ENCODE measurements at regions not wholly inside any gene's neighbourhood (a gene's known extent, or its start where the extent isn't known, plus 50 kb on each side); places are given as distances from the start of the nearest gene placed in this dataset.
"Not testable (repeated sequence)": the region's sequence is repeated elsewhere in the genome, so short reads cannot be mapped to it uniquely, and the experiment has no call there.

GRCh38 chr2:5594249-5594695 is 97.9 kb upstream of the SOX11 start:
- Histone ChIP-seq H3K9ac (ENCODE audit: low read depth, low read length) (no peak overlapping the region), H3K9me3 (ENCODE audit: control insufficient read depth, insufficient read depth, low read length) (no peaks in the 10 kb centered on the region), H3K36me3 (ENCODE audit: insufficient read depth, low read length) (no peaks in the 10 kb centered on the region), H3K4me1 (ENCODE audit: insufficient read depth, low read length) (no peaks in the 10 kb centered on the region)

DNA sequence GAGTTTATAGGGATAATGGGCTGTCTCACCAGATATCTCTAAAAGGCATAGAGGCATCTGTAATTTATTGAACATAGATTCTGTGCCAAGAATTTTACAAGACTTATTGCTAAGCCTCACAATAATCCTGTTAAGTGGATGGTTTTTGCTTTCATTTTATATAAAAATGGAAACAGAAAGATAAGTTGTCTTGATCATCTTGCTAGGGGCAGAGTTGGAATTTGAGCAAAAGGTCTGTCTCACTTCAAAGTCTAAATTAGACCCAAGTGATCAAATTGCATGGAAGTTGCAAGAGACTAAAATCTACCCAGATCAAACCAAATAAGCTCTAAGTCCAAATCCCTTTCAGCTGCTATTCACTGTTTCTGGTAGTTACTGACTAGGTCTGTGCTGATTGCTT is 95.3 kb upstream of the SOX11 start:
- no peaks in the 10 kb centered on the region for H3K9me3 ChIP-seq (ENCODE audit: control insufficient read depth, insufficient read depth, low read length)
- no peaks in the 10 kb centered on the region for H3K36me3 ChIP-seq (ENCODE audit: insufficient read depth, low read length)
- no peaks in the 10 kb centered on the region for H3K4me1 ChIP-seq (ENCODE audit: insufficient read depth, low read length)
- no peak overlapping the region for H3K9ac ChIP-seq (ENCODE audit: low read depth, low read length)

DNA sequence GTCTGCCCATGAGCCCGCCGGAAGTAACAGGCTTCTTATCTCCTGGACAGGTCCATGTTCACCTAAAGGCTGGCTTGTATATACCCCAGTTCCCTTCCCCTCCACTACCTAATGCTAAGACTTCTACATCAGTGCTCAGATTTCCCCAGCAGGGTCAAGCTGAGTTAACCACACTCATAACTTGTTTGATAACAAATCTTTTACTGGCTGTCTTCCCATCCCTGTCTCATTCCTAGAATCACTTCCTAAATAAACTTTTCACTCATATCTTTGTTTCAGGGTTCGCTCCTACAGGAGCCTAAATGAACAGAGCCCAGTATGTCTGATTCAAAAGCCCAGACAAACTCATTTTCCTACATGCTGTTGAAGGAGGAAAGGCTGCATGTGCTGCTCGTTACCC is 94.0 kb upstream of the SOX11 start:
- Histone ChIP-seq H3K9ac (ENCODE audit: low read depth, low read length) (no peak overlapping the region), H3K9me3 (ENCODE audit: control insufficient read depth, insufficient read depth, low read length) (no peaks in the 10 kb centered on the region), H3K36me3 (ENCODE audit: insufficient read depth, low read length) (no peaks in the 10 kb centered on the region), H3K4me1 (ENCODE audit: insufficient read depth, low read length) (no peaks in the 10 kb centered on the region)

DNA sequence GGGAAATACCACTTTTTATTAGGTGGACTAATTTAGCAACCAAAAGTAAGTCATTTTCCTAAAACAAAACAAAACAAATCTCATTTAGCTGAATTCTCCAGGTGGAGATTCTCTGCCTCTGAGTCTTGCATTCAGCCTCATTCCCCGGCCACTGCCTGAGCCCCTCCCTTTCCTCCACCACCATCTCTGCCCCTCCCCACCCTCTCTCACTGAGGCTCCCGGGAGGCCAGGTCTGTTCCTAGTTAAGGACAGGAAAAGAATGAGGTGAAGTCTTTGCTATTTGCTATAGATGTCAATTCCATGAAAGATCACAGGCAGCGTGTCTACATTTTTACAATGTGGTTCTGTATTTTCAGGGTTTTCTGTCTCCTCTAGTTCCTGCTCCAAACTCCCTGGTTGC is 83.0 kb upstream of the SOX11 start:
- Histone ChIP-seq H3K9ac (ENCODE audit: low read depth, low read length) (no peak overlapping the region), H3K9me3 (ENCODE audit: control insufficient read depth, insufficient read depth, low read length) (peaks cover 3% of the 10 kb centered on the region; the same call in 1 of the 2 replicates), H3K36me3 (ENCODE audit: insufficient read depth, low read length) (no peaks in the 10 kb centered on the region), H3K4me1 (ENCODE audit: insufficient read depth, low read length) (peaks cover 10% of the 10 kb centered on the region)

DNA sequence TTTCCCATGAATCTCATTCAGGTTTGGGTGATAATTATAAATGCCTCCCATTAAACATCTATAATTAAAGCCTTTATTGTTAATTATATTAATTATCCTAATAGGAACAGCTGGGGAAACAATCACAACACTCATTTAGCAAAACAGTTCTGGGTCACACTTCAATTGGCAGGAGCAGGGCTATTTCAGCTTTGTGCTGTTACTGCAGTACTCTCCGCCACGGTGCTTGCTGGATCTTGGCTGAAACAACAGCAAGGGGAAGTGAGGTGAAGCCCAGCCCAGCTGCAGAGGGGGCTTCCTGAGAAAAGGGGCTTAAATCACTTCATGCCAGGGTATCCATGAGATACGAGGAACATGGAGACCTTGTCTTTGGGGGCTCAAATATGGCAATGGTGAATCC is 79.5 kb upstream of the SOX11 start:
- Histone ChIP-seq H3K4me1 (ENCODE audit: insufficient read depth, low read length) (peaks cover 10% of the 10 kb centered on the region), H3K9ac (ENCODE audit: low read depth, low read length) (no peak overlapping the region), H3K9me3 (ENCODE audit: control insufficient read depth, insufficient read depth, low read length) (peaks cover 4% of the 10 kb centered on the region; the same call in 1 of the 2 replicates), H3K36me3 (ENCODE audit: insufficient read depth, low read length) (no peaks in the 10 kb centered on the region)

- no peaks in the 10 kb centered on the region for H3K36me3 ChIP-seq (ENCODE audit: insufficient read depth, low read length)
- no peaks in the 10 kb centered on the region for H3K4me1 ChIP-seq (ENCODE audit: insufficient read depth, low read length)
- H3K9me3 ChIP-seq (ENCODE audit: control insufficient read depth, insufficient read depth, low read length), result peaks cover 4% of the 10 kb centered on the region; the same call in 1 of the 2 replicates
- H3K9ac ChIP-seq (ENCODE audit: low read depth, low read length), result no peak overlapping the region
Observed at GRCh38 chr2:5616019-5616418, 76.2 kb upstream of the SOX11 start.

- Histone ChIP-seq H3K9ac (ENCODE audit: low read depth, low read length) (no peak overlapping the region), H3K4me1 (ENCODE audit: insufficient read depth, low read length) (no peaks in the 10 kb centered on the region), H3K36me3 (ENCODE audit: insufficient read depth, low read length) (no peaks in the 10 kb centered on the region), H3K9me3 (ENCODE audit: control insufficient read depth, insufficient read depth, low read length) (peaks cover 4% of the 10 kb centered on the region; the same call in 1 of the 2 replicates)
Observed at GRCh38 chr2:5617358-5617757, 74.8 kb upstream of the SOX11 start.

- Histone ChIP-seq H3K4me1 (ENCODE audit: insufficient read depth, low read length) (no peaks in the 10 kb centered on the region), H3K9me3 (ENCODE audit: control insufficient read depth, insufficient read depth, low read length) (peaks cover 4% of the 10 kb centered on the region; the same call in 1 of the 2 replicates), H3K9ac (ENCODE audit: low read depth, low read length) (no peak overlapping the region), H3K36me3 (ENCODE audit: insufficient read depth, low read length) (no peaks in the 10 kb centered on the region)
Observed at GRCh38 chr2:5617796-5618195, 74.4 kb upstream of the SOX11 start.

DNA sequence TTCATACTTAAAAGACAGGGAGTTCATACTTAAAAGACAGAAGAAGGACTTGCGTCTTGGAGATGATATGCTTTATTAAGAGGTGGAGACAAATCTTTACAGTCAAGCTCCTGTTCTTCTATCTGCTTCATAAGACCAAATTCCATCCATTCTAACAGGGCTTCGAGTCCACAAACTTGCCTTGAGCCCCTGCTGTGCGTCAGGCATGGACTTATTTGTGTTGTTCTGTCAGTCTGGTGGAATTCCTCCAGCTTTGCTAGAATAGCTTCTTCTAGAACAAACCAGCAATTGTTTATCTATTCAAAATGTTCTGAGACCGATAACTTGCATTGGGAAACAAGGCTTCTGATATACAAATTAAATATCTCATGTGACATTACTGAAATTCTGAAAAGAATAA is 73.9 kb upstream of the SOX11 start:
- H3K9ac ChIP-seq (ENCODE audit: low read depth, low read length), result no peak overlapping the region
- H3K4me1 ChIP-seq (ENCODE audit: insufficient read depth, low read length), result no peaks in the 10 kb centered on the region
- peaks cover 4% of the 10 kb centered on the region; the same call in 1 of the 2 replicates for H3K9me3 ChIP-seq (ENCODE audit: control insufficient read depth, insufficient read depth, low read length)
- H3K36me3 ChIP-seq (ENCODE audit: insufficient read depth, low read length), result no peaks in the 10 kb centered on the region

GRCh38 chr2:5625556-5626065 is 66.6 kb upstream of the SOX11 start:
- H3K4me1 ChIP-seq (ENCODE audit: insufficient read depth, low read length); H3K36me3 ChIP-seq (ENCODE audit: insufficient read depth, low read length); H3K9me3 ChIP-seq (ENCODE audit: control insufficient read depth, insufficient read depth, low read length); H3K9ac ChIP-seq (ENCODE audit: low read depth, low read length): not testable (repeated sequence)

GRCh38 chr2:5628484-5628883 is 63.7 kb upstream of the SOX11 start:
- not testable (repeated sequence) for H3K4me1 ChIP-seq (ENCODE audit: insufficient read depth, low read length); H3K9ac ChIP-seq (ENCODE audit: low read depth, low read length); H3K9me3 ChIP-seq (ENCODE audit: control insufficient read depth, insufficient read depth, low read length); H3K36me3 ChIP-seq (ENCODE audit: insufficient read depth, low read length)

- not testable (repeated sequence) for H3K9ac ChIP-seq (ENCODE audit: low read depth, low read length); H3K9me3 ChIP-seq (ENCODE audit: control insufficient read depth, insufficient read depth, low read length); H3K4me1 ChIP-seq (ENCODE audit: insufficient read depth, low read length); H3K36me3 ChIP-seq (ENCODE audit: insufficient read depth, low read length)
Observed at GRCh38 chr2:5629510-5629909, 62.7 kb upstream of the SOX11 start.

GRCh38 chr2:5637051-5637450 is 55.1 kb upstream of the SOX11 start:
- H3K36me3 ChIP-seq (ENCODE audit: insufficient read depth, low read length); H3K9me3 ChIP-seq (ENCODE audit: control insufficient read depth, insufficient read depth, low read length); H3K9ac ChIP-seq (ENCODE audit: low read depth, low read length); H3K4me1 ChIP-seq (ENCODE audit: insufficient read depth, low read length): not testable (repeated sequence)

Measured in ES-I3 (cell line).